Endothelial cell of umbilical vein (primary cell): ENCODE measurements at regions not wholly inside any gene's neighbourhood (a gene's known extent, or its start where the extent isn't known, plus 50 kb on each side); places are given as distances from the start of the nearest gene placed in this dataset.

Experiments used
- BruUV-seq: library from RNA; stranded (reverse); fragments of 400-500 nt; replicated peaks from 2 replicates; lab custom pipeline; 2021; lab: Mats Ljungman, UMichigan
- CTCF ChIA-PET: fragments of 300-600, 350-600 bp; sonication (Branson Sonifier 250); formaldehyde crosslinking; loops from one replicate; lab custom pipeline; 2021; ENCODE audit warnings: antibody characterized with exemption, inconsistent platforms; lab: Charles Lee
- POLR2A ChIA-PET: fragments of 300-600, 350-600 bp; sonication (Branson Sonifier 250); formaldehyde crosslinking; loops from one replicate; lab custom pipeline; 2021; ENCODE audit warnings: antibody characterized with exemption, inconsistent platforms; lab: Charles Lee
- DNase-seq: peaks from one replicate; pipeline ENCODE4 v3.0.0-alpha.2; 2011; ENCODE audit warnings: low read depth, low spot score
- FAIRE-seq: peaks from 2 replicates; lab custom pipeline; 2011; peaks lifted over from hg19 to GRCh38; lab: Jason Lieb, UNC
- H2AFZ ChIP-seq: 2 replicates; pipeline ENCODE4 v1.6.0; 2012; ENCODE audit warnings: low read depth, low read length, control low read depth, inconsistent platforms
- H3K27ac ChIP-seq: 2 replicates; pipeline ENCODE4 v1.5.1; 2011; ENCODE audit warnings: low read depth, mild to moderate bottlenecking, control low read depth, low read length, moderate library complexity; ENCODE audit not compliant: insufficient read depth
- H3K27me3 ChIP-seq, 2 experiments: 2 replicates each; pipeline versions ENCODE4 v1.6.0 to v1.6.1; 2011; ENCODE audit warnings: low read length in 2 of 2, mixed read lengths in 1 of 2; ENCODE audit not compliant: control insufficient read depth in 2 of 2, insufficient read depth in 2 of 2
- H3K36me3 ChIP-seq, 2 experiments: 2 replicates in 1 of 2; 3 replicates in 1 of 2; pipeline ENCODE4 v1.5.1; 2011; ENCODE audit warnings: low read length in 2 of 2, mild to moderate bottlenecking in 1 of 2, moderate library complexity in 1 of 2; ENCODE audit not compliant: control insufficient read depth in 2 of 2, insufficient read depth in 2 of 2; ENCODE audit errors: extremely low read depth in 1 of 2
- H3K4me1 ChIP-seq: 3 replicates; pipeline ENCODE4 v1.5.1; 2011; ENCODE audit warnings: mild to moderate bottlenecking, low read length; ENCODE audit not compliant: control insufficient read depth, insufficient read depth; ENCODE audit errors: extremely low read depth
- H3K4me2 ChIP-seq: 2 replicates; pipeline ENCODE4 v1.6.1; 2011; ENCODE audit warnings: low read length, control low read depth, mixed read lengths; ENCODE audit not compliant: insufficient read depth
- H3K4me3 ChIP-seq, 3 experiments: fragments of 200-600 bp in 1 of 3; sonication (generic), shearing (Covaris generic) in 1 of 3; replicated peaks in 1 of 3; 2 replicates each; pipeline ENCODE4 v1.5.1; 2011 to 2016; ENCODE audit warnings: control low read depth in 3 of 3, low read length in 3 of 3, mild to moderate bottlenecking in 2 of 3, inconsistent platforms in 1 of 3, low read depth in 1 of 3, moderate library complexity in 1 of 3; ENCODE audit not compliant: insufficient read depth in 1 of 3
- H3K79me2 ChIP-seq: 2 replicates; pipeline ENCODE4 v1.6.0; 2012; ENCODE audit warnings: low read length, inconsistent platforms; ENCODE audit not compliant: control insufficient read depth, insufficient read depth
- H3K9ac ChIP-seq: replicated peaks from 2 replicates; pipeline ENCODE3; 2011; ENCODE audit warnings: low read length, control low read depth; ENCODE audit not compliant: insufficient read depth; ENCODE audit errors: extremely low read depth
- H3K9me1 ChIP-seq: replicated peaks from 3 replicates; pipeline ENCODE4 v1.6.0; 2011; ENCODE audit warnings: mild to moderate bottlenecking, low read length; ENCODE audit not compliant: control insufficient read depth, insufficient read depth; ENCODE audit errors: extremely low read depth
- H3K9me3 ChIP-seq: replicated peaks from 2 replicates; pipeline ENCODE4 v1.5.1; 2012; ENCODE audit warnings: low read length, inconsistent platforms; ENCODE audit not compliant: control insufficient read depth, insufficient read depth
- H4K20me1 ChIP-seq: replicated peaks from 2 replicates; pipeline ENCODE3; 2011; ENCODE audit warnings: mild to moderate bottlenecking, low read length; ENCODE audit not compliant: control insufficient read depth, insufficient read depth; ENCODE audit errors: extremely low read depth
- CTCF ChIP-seq, 2 donors: IDR thresholded peaks; 1 replicate in 1 of 2; 2 replicates in 1 of 2; pipeline ENCODE4 v1.5.1; 2011; ENCODE audit warnings: low read length in 2 of 2, mild to moderate bottlenecking in 2 of 2, moderate library complexity in 2 of 2, control low read depth in 1 of 2, inconsistent platforms in 1 of 2, low read depth in 1 of 2; ENCODE audit not compliant: insufficient read depth in 1 of 2; ENCODE audit errors: extremely low read depth in 1 of 2
- EZH2 ChIP-seq: IDR thresholded peaks from 2 replicates; pipeline ENCODE4 v1.6.1; 2012; ENCODE audit warnings: borderline replicate concordance, low read depth, mild to moderate bottlenecking, moderate library complexity, low read length, inconsistent platforms; ENCODE audit not compliant: severe bottlenecking
- MAX ChIP-seq: IDR thresholded peaks from 2 replicates; pipeline ENCODE4 v1.6.1; 2011; ENCODE audit not compliant: insufficient read depth, insufficient read length
- POLR2A ChIP-seq: IDR thresholded peaks from 2 replicates; pipeline ENCODE4 v1.6.1; 2012; ENCODE audit warnings: low read depth, mild to moderate bottlenecking, control low read depth, low read length
- dilution Hi-C: fragments of 300-500 bp; cut with MboI; formaldehyde crosslinking; loops from one replicate; pipeline ENCODE4 v1.15.0; 2019; ENCODE audit warnings: low sequenced_read_pairs; ENCODE audit not compliant: extremely low pct_ligation_motif_present
- intact Hi-C: fragments of 100-400 bp; cut with micrococcal nuclease; formaldehyde crosslinking; loops from one replicate; pipeline ENCODE4 v1.10.0; 2022

GRCh38 chr10:44539178-44539577 is 154.3 kb upstream of the CXCL12 start:
- CTCF ChIA-PET: interaction anchor here (0.8 kb wide), 1 partner anchor 28 kb away, joined by 3 read pairs; no protein-coding TSS in a partner anchor
- H3K4me2 ChIP-seq: no peak overlapping the region
- no peak overlapping the region for H3K27ac ChIP-seq
- H3K79me2 ChIP-seq: no peaks in the 10 kb centered on the region
- no peak overlapping the region for H2AFZ ChIP-seq
- dilution Hi-C loops: no loop called here
- H4K20me1 ChIP-seq: no peaks in the 10 kb centered on the region
- H3K9me1 ChIP-seq: no peaks in the 10 kb centered on the region
- no peaks in the 10 kb centered on the region for H3K4me1 ChIP-seq
- H3K36me3 ChIP-seq: no peaks in the 10 kb centered on the region
- no peak for TF ChIP-seq CTCF (IDR thresholded peaks at IDR 0.05; ENCODE audit: extremely low read depth in 1 of 2, insufficient read depth in 1 of 2, low read depth in 1 of 2, low read length in 2 of 2)
- no peak for TF ChIP-seq POLR2A
- TF ChIP-seq EZH2: no peak
- no peaks in the 10 kb centered on the region for H3K9me3 ChIP-seq
- DNase-seq (no peak), FAIRE-seq (no peak)
- intact Hi-C loops: no loop called here
- BruUV-seq: no TSS peak
- H3K27me3 ChIP-seq: no peaks in the 10 kb centered on the region
- H3K4me3 ChIP-seq: no peak overlapping the region
- no peak overlapping the region for H3K9ac ChIP-seq
- POLR2A ChIA-PET: no interaction called here

- no peaks in the 10 kb centered on the region for H3K36me3 ChIP-seq
- no peaks in the 10 kb centered on the region for H3K4me1 ChIP-seq
- H2AFZ ChIP-seq: no peak overlapping the region
- intact Hi-C loops (no loop called here), dilution Hi-C loops (no loop called here)
- H3K9ac ChIP-seq: no peak overlapping the region
- POLR2A ChIA-PET: no interaction called here
- FAIRE-seq: no peak
- H3K27me3 ChIP-seq: no peaks in the 10 kb centered on the region
- H3K27ac ChIP-seq: no peak overlapping the region
- no peaks in the 10 kb centered on the region for H3K9me3 ChIP-seq
- TF ChIP-seq MAX (no peak), CTCF (IDR thresholded peaks at IDR 0.05; ENCODE audit: extremely low read depth in 1 of 2, insufficient read depth in 1 of 2, low read depth in 1 of 2, low read length in 2 of 2) (no peak)
- no peaks in the 10 kb centered on the region for H3K9me1 ChIP-seq
- CTCF ChIA-PET: no interaction called here
- no peak overlapping the region for H3K4me2 ChIP-seq
- DNase-seq: no peak
- no peaks in the 10 kb centered on the region for H4K20me1 ChIP-seq
- no TSS peak for BruUV-seq
- no peak overlapping the region for H3K4me3 ChIP-seq
- no peaks in the 10 kb centered on the region for H3K79me2 ChIP-seq
These were observed 167.8 kb upstream of the CXCL12 start for GRCh38 chr10:44552726-44553125.
